Head of caudate nucleus (tissue), 42 donors: ENCODE measurements at regions not wholly inside any gene's neighbourhood (a gene's known extent, or its start where the extent isn't known, plus 50 kb on each side); places are given as distances from the start of the nearest gene placed in this dataset.

ENCODE experiments used
- DNase-seq, 42 donors: peaks; one replicate each; pipeline versions ENCODE4 v3.0.0 to v3.0.0-alpha.2; 2020 to 2021; ENCODE audit warnings: mixed read lengths in 7 of 42
- intact Hi-C: fragments of 100-400 bp; cut with DNase I; formaldehyde crosslinking; loops from one replicate; pipeline ENCODE4 v1.15.0; 2022

DNA sequence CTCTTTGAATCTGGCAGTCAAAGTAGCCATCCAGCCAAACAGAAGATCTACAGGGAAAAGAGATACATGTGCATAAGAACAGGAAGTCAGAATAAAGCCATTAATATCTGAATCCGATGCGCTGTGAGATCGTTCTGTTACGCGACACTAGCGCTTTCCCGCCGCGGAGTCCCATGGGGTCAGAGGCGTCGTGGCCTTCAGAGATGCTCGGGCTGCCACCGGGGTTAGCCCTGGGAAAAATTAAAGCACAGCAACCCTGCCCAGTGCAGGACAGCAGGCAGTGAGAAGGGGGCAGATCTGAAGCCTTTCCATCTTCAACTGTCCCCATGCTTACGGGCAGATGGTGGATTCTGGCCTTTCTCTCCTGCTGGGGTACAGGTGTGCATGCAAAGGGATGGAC, 225.6 kb upstream of the MGMT start:
- no peak for DNase-seq
- intact Hi-C loops = no loop called here

DNA sequence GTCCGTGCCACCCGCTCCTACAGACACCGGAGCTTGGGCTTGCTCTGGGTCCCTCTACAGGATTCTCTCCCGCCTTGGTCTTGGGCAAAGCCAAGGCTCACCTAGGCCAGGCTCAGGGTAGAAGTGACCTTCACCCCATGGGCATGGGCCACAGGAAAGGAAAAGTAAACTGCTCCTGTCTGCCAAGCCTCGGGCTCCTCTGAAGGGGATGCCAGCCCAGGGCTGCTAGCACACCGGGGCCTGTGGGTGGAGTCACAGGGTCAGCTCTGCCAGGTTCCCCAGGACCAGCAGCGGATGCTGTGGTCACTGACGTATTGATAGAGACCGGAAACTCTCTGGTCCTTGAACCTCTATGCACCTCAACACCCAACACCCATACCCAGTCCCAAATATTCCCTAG, 222.7 kb upstream of the MGMT start:
- DNase-seq = no peak
- intact Hi-C loops = no loop called here

DNA sequence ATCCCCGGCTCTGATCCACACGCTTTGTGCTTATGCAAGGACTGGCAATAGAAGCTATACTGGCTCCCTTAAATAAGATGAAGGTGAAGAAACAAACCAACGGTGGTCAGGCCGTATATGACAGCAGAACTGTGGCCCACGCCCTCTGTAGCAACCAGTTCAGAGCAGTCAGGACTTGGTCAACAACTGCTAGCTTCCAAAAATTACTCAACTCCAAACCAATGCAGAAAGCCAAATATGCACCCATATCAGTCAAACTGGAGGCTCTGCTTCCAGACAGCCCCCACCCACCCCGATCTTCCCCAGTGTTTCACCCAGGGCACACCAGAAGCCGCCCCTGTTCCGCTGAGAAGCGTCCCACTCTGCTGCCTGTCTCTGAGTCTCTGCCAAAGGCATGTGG, 222.3 kb upstream of the MGMT start:
- no peak for DNase-seq
- intact Hi-C loops = no loop called here

DNA sequence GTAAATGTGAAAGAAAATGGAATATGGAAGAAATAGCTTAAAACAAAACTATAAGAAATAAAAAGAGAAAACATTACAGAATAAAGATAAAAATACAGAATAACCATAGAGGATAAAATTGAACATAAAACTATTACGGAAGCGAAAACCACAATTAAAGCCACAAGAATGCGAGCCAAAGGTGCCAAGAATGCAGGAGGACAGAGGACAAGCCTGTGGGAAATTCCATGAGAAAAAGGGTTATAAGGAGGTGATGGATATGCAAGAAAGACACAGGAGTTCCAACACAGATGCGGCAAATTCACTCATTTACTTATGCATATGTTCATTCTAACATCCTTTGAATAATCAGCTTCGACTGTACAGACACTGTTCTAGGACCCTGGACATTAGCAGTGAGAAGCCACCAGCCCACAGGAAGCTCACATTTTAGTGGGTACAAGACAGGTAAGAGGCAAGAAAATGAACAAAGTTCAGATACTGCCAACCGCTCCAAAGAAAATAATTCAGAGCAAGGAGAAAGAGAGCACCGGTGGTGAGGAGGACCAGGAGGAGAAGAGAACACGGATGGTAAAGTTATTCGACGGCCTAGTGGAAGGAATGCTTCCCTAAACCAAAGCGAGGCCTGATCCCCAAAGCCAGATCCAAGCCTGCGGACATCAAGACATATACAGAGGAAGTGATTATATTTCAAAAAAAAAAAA, 213.7 kb upstream of the MGMT start:
- intact Hi-C loops = no loop called here
- no peak for DNase-seq

DNA sequence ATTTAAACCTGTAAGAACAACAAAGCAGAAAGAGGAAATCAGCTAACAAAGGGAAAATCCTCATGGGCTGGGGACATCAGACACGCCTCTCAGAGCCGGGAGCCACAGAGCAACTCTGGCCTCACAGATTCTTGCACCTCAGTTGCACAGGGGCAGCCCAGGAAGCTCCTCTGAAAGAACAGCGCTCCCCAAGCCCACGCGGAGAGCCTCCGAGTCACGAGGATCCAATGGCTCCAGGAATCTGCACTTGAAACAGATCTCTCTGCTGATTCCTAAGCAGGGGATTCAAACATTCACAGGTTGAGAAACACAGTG, 213.2 kb upstream of the MGMT start:
- DNase-seq = no peak
- intact Hi-C loops = no loop called here

DNA sequence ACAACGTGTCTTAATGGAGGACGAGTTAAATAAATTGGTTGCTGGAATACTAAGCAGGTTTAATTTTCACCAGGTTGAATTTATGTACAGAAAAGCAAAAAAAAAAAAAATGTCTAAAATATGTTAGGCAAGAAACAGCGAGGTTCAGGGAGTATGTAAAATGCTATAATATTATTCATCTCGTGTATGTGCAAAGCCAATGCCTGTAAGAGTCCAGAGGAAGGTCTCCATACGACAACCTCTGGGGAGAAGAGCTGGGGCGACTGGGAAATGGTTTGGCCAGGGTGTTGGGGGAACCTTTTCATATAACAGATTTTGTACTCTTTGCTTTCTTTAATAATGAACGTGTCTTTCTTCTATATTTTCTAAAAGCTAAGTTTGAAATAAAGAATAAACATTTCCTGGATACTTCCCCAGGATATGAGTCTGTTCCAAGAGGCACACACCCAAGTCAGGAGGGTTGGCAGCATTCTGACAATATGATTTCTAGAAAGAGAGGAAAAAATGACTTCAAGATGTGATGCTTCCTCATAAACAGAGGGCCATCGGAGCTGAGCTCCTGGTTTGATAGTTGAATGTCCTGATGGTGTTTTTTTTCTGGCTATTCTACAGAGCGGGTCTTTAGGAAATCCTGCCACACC, 208.6 kb upstream of the MGMT start:
- intact Hi-C loops = no loop called here
- no peak for DNase-seq

GRCh38 chr10:129259128-129259815, 207.8 kb upstream of the MGMT start:
- intact Hi-C loops = no loop called here
- DNase-seq = no peak

DNA sequence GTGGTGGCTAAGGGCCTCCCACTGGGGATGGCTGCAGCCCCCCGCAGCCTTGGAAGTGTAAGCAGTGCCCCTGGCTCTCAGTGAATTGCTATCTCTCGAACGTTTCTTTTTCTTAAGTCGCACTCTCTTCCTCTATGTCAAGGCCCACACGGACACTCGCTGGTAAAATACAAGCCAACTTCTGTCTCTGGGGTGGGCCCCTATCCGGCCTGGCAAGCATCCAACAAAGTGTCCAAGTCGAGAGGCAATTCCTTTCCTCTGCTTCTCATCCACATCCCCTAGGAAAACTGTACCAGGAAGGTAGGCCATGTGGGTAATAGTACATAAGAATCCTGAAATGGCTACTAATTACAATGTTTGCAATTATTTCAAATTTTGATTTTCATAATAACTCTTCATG, 194.9 kb upstream of the MGMT start:
- intact Hi-C loops = no loop called here
- DNase-seq = no peak

- no peak for DNase-seq
- intact Hi-C loops = no loop called here
These were observed 194.0 kb upstream of the MGMT start for GRCh38 chr10:129272866-129273650.

DNA sequence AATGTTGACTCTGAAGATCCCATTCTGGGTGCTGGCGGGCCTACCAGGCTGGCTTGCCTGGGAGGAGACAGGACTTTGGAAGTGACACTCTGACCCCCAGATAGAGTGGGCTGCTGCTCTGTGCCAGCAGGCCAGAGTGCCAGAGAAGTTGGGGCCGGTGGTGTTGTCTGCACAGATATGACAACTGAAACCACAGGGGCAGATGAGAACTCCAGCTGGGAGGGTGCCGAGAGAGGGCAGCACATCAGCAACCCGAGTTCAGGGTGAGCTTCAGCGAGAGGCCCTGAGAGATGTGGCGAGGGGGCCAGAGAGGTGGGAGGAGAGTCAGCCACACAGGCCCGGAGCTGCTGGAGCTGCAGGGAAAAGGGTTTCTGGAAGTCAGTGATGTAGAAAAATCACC, 193.2 kb upstream of the MGMT start:
- intact Hi-C loops = no loop called here
- no peak for DNase-seq

DNA sequence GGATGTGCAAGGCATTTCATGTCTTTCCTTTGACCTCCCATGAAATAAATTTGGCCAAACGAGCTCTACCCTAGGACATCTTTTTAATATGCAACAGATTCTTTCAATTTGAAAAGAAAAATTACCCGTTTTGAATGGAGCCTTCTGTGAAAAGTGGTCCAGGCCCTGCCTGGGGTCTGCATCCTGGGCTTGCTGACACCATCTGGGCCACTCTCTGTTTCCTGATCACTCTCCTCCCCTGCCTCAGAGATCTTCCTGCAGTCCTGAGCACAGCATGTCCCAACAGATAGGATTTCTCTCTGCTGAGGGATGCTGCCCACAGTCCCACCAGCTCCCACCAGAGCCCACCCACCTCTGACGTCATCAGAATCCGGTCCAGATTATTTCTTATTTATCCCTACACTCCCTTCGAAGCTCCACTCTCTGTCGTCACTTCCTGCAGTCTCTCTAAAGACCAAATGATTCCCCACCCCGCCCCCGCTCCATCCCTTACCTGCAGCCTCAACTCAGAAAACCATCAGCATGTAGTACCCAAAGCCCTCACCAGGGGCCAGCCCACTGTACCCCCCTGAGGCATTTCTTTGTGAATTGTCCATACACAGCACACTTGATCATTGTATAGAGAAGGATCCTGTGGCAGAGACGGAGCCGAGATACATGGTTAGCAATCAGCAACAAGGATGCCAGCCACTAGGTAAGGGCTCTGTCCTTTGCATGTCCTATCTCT, 192.1 kb upstream of the MGMT start:
- DNase-seq = no peak
- intact Hi-C loops = no loop called here

DNA sequence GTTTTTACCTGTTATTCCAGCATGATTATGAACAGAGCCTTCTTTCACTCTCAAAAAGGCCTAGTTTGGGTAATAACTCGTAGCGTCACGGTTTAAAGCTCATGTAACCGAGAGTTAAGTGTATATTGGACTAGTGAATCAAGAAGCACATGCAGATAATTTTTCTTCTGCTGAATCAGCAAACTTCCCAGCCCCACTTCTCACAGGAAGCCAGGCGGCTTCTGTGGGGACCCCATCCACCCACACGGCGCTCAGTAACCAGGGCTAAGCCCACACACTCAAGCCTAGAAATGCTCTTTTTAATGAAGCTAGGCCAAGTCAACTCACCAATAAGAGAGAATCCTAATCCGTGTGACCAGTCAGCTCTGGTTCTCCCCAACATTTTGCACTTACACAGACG, 191.2 kb upstream of the MGMT start:
- intact Hi-C loops = no loop called here
- no peak for DNase-seq

DNA sequence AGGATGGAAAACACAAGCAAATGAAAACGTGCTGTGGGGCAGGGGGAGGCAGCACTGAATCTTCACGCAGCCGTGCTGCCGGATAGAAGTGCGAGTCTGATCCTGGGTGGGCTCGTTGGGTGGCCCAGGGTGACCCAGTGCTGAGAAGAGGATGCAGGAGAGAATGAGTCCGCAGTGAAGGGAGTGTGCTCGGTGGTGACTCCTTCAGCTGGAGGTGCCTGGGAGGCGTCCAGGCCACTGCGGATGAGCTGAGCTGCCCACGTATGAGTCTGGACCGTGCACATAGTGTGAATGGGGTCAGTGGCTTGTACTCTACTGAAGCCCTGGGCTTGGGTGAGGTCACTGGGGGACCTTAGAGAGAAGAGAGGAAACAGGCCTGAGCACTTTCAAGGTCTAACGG, 190.0 kb upstream of the MGMT start:
- intact Hi-C loops = no loop called here
- no peak for DNase-seq

GRCh38 chr10:129277841-129278240, 189.2 kb upstream of the MGMT start:
- DNase-seq = no peak
- intact Hi-C loops = no loop called here

DNA sequence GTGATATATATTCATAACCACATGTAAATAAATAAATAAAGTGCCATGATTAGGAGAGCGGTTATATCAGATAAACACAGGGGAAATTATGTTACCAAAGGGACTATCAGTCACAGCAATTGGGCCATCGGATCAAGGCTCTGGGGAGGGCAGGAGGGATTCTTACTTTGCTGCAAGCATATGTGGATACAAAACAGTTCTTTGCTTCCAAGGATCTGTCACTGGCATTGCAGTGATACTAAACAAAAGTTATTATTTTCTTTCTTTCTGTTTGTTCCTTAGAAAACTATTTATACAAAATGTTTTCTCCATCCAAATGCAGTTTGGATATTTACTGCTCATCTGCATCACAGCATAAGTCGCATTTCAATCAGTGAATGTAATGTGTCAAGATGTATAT, 188.4 kb upstream of the MGMT start:
- intact Hi-C loops = no loop called here
- no peak for DNase-seq

GRCh38 chr10:129279446-129280154, 187.4 kb upstream of the MGMT start:
- DNase-seq = no peak
- intact Hi-C loops = no loop called here

DNA sequence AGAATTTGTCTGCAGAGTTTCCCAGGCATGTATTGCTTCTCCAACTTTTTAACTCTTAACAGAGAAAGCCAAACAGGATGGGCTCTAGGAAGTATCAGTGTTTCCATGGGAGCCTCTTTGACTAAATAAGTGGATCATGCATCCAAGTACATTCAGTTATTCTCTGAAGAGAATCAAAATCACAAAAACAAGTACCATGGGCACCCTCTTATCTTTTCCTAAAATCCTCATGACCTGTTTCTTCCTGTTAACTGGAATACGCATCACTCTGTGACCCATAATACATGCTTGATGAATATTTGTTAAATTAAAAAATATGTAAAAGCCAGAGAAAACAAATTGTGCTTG, 186.9 kb upstream of the MGMT start:
- no peak for DNase-seq
- intact Hi-C loops = no loop called here

DNA sequence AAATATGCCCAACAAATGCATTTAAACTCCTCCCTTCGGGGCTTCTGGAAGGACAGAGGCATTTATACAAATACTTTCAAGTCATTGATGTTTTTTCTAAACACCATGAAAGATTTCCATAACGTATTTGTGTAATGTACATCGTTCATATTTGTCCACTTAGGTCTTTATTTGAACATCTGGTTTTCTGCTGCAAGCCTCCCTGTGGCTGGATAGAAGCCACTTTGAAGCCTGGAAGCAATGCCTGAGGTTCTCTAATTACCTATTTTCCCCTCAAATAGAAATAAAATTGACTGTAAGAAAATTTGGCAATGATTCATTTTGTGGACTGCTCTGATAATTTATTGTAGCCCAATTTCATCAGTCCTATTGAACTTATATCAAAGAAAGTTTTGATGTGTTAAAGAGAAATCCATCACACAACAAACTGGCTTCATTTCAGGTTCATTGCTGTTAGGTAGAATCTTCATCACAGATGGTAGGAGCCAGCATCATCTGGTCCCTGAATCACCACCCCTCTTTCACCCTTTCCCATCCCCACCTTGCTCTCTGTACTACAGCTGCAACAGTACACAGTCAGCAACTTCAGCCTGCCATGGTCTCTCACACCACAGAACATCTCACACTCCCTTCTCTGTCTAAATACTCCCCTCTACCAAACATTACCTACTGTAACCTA, 186.0 kb upstream of the MGMT start:
- intact Hi-C loops = no loop called here
- no peak for DNase-seq

- DNase-seq = no peak
- intact Hi-C loops = no loop called here
These were observed 181.6 kb upstream of the MGMT start for GRCh38 chr10:129285459-129285858.
